ENCODE measurements at regions not wholly inside any gene's neighbourhood (a gene's known extent, or its start where the extent isn't known, plus 50 kb on each side); places are given as distances from the start of the nearest gene placed in this dataset.
"Not testable (repeated sequence)": the region's sequence is repeated elsewhere in the genome, so short reads cannot be mapped to it uniquely, and the experiment has no call there.

GRCh38 chr2:121132054-121132761, 152.8 kb downstream of the TFCP2L1 start:
- peak; percentile 41 for DNase-seq (ENCODE audit: low read depth, low spot score)

DNA sequence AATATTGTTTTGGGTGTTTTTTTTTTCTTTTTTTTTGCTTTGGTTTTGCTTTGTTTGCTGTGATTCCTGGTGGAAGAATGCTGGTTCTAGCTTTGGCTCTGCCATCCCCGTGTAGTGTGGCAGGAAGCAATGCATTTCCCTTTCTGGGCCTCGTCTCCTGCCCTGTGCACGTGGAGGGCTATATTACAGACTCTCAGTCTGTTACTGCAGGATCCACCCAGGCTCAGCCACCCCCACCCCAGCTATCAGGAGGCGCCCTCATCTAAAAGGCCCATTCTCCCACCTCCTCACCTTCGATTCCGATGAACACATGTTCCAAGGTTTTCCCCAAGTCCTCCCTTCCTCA, 152.3 kb downstream of the TFCP2L1 start:
- no peak for DNase-seq (ENCODE audit: low read depth, low spot score)

DNA sequence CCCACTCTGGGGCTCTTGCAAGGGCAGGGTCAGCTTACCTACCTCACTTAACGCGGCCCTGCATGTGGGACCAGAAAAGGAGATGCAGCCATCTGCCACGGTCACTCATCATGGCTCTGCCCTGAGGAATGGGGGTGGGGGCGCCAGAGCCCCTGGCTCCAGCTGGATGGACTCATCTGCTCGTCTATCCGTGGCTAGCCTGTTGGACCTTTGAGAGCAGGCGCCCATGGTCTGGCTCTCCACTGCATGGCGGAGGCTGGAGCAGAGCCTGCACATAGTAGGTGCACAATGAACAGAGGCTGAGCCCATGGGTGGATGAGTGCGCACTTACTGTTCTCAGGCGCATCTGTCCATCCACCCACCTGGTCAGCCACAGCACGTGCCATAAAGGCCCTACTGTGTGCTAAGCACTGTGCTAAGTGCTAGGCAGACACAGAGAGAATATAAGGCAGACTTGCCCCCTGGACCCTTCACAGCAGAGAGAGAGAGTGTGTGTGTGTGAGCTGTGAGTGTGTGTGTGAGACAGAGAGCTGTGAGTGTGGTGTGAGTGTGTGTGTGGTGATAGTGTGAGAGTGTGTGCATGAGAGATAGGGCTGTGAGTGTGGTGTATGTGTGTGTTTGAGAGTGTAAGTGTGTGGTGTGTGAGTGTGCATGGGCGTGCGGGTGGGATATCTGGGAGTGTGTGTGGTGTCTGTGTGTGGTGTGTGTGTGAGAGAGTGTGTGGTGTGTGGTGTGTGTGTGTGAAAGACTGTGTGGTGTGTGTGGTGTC, 151.3 kb downstream of the TFCP2L1 start:
- DNase-seq (ENCODE audit: low read depth, low spot score) = no peak

DNA sequence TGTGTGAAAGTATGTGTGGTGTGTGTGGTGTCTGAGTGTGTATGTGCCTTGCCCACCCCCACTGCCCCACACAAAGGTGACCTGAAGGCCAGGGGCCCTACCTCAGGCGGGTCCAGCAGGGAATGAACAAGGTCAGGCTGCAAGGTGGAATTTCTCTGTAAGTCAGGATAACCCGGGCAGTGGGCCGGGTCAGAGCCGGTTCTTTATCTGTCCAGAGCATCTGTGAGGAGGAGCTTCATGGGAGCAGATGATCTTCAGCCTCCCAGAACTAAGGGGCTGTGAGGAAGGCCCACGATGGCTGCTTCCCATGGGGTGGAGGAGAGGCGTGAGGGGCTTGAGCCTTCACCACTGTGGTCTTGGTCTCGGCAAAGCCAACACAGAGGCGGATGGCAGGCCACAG, 150.3 kb downstream of the TFCP2L1 start:
- peak; percentile 44 for DNase-seq (ENCODE audit: low read depth, low spot score)

GRCh38 chr2:121135168-121135853, 149.7 kb downstream of the TFCP2L1 start:
- DNase-seq (ENCODE audit: low read depth, low spot score) = no peak

DNA sequence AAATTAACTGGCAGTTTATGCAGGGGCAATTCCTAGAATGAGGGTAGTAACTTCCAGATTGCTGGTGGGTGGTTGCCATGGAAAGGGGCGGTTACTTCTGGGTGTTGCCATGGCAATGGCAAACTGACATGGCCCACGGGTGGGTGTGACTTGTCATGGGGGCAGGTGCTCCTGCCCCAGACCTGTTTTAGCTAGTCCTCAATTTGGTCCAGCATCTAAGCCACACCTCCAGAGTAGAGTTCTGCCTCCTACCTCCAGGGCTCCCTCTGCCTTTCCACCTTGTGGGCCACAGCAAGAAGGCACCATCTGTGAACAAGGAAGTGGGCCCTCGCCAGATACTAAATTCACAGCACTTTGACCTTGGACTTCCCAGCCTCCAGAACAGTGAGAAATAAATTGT, 148.7 kb downstream of the TFCP2L1 start:
- DNase-seq (ENCODE audit: low read depth, low spot score) = no peak

DNA sequence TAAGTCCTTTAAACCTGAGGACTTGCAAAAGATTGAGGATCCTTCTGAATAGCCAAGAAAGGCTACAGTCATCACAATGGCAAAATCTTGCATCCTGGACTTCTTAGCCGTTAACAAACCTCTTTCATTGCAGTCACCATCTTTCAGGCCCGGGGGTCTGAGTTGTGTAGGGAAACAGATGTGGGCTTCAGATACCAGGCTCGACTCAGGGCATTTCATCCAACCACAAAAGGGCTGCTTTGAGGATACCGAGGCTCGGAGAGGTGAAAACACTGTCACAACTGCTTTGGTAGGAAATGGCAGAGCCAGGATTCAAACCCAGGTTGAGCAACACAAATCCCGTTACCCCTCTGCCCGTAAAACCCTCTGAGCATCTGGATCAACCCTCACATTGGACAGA, 147.4 kb downstream of the TFCP2L1 start:
- DNase-seq (ENCODE audit: low read depth, low spot score) = no peak

DNA sequence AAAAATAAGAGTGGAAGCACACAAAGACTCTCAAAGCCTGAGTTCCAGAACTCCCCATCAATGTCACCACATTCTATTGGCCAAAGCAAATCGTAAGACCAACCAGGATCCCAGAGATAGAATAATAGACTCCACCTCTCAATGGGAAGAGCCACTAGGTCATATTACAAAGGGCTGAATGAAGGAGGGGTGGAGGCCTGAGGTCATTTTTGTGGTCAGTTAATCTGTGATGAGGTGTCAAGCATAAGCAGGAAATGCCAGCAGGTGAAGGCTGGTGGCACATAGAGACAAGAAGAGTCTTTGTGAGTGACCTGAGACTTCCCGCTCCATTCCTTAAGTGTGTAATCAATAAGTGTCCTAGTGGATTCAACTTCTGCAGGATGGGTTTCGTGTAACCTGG, 144.3 kb downstream of the TFCP2L1 start:
- DNase-seq (ENCODE audit: low read depth, low spot score) = peak; percentile 64

DNA sequence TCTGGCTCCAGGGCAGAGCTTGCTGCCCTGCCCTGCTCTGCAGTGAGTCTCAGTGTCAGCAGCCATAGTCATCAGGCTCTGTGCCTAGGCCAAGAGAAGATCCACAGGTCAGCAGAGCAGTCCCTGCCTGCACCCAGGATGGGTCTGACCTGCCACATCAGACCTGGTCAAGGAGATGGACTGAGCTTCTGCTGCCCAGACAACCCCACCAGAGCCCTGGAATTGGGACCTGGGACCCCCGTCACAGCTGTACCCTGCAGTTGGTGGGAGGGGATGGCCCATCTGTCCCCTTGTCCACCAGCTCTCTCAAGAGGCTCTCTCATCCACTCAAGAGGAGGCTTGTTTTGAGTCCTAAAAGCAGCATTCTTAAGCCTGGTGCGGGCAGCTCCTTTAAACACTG, 142.6 kb downstream of the TFCP2L1 start:
- peak; percentile 85 for DNase-seq (ENCODE audit: low read depth, low spot score)

DNA sequence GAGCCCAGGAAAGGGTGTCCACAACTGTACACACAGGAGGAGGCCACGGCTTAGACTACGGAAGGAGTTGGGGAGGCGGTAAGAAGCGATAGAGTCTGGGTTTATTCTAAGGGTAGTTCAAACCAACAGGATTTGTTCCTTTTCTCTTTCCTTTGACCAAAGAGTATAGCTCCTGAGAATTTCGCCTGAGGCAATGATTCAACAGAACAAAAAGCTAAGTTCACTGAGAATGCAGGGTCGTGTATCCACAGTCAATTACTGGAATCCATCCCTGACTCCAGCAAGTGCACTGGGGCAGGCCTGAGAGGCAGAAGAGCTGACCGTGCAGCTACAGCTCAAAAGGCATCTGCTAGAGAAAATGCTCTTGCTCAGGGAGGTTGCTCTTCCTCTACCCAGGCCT, 140.9 kb downstream of the TFCP2L1 start:
- peak; percentile 75 for DNase-seq (ENCODE audit: low read depth, low spot score)

GRCh38 chr2:121146630-121147029, 138.4 kb downstream of the TFCP2L1 start:
- no peak for DNase-seq (ENCODE audit: low read depth, low spot score)

GRCh38 chr2:121147766-121148165, 137.2 kb downstream of the TFCP2L1 start:
- DNase-seq (ENCODE audit: low read depth, low spot score) = no peak

- DNase-seq (ENCODE audit: low read depth, low spot score) = no peak
Measured at GRCh38 chr2:121148481-121148880, 136.5 kb downstream of the TFCP2L1 start.

- no peak for DNase-seq (ENCODE audit: low read depth, low spot score)
Measured at GRCh38 chr2:121149384-121149783, 135.6 kb downstream of the TFCP2L1 start.

GRCh38 chr2:121150126-121150525, 134.9 kb downstream of the TFCP2L1 start:
- DNase-seq (ENCODE audit: low read depth, low spot score) = no peak

DNA sequence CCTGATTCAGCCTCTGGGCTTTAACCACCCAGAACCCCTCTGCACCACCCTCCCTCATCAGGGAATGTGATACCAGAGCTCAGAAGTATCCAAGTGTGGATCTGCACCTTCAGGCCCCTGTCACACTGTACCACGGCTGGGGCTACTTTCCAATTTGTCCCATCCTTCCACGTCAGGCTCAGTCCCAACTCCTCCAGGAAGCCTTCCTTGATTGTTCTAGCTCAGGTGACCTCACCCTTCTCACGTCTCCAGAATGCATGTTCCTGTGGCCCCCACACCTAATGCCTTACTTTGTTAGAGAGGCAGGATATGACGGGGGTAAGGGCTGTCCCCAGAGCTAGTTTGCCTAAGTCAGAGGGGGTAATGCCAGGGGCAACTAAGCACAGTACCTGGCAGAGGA, 134.3 kb downstream of the TFCP2L1 start:
- no peak for DNase-seq (ENCODE audit: low read depth, low spot score)

GRCh38 chr2:121151311-121152109, 133.5 kb downstream of the TFCP2L1 start:
- DNase-seq (ENCODE audit: low read depth, low spot score) = peak; percentile 38

GRCh38 chr2:121152861-121153260, 132.1 kb downstream of the TFCP2L1 start:
- DNase-seq (ENCODE audit: low read depth, low spot score) = no peak

DNA sequence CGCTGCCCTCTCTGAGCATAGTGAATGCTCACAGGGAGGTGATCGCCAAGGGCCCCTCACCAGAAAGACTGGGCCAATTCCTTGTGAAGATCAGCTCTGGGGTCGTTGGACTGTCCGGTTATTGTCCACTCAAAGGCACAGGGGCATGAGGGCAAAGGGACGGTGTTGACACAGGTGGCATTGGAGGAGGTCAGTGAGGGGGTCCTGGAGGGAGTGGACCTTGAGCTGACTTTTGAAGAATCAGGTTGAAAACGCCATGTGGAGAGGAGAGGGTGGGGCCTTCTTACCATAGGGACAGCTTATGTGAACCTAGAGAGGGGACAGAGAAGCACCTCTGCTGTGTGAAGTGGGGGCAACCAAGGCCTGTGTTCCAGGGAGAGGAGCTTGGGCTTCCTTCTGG, 131.5 kb downstream of the TFCP2L1 start:
- DNase-seq (ENCODE audit: low read depth, low spot score) = no peak

DNA sequence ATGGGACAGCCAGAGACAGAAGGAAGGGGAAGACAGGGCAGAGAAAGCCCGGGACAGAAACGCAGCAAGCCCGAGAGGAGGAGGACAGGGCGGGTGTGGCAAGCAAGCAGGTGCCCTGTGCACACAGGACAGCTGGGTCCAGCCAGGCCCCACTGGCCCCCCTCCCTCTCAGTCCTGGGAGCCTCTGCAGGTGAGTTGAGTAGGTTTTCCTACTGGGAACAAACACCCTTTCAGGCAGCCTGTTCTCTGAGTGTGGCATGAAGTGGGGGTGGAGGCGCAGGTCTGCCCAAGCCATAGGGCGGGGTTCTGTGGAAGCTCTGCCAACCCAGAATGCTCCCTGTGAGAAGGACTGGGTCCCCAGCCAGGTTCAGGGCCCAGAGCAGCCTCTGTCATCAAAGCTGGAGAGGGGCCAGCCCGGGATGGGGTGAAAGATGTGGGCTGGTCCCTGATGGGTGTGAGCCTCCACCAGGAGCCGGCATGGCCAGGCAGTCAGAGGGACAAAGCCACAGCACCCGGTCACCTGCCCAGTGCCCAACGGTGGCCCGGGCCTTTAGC, 129.4 kb downstream of the TFCP2L1 start:
- no peak for DNase-seq (ENCODE audit: low read depth, low spot score)

- DNase-seq (ENCODE audit: low read depth, low spot score) = not testable (repeated sequence)
Measured at GRCh38 chr2:121157481-121157880, 127.5 kb downstream of the TFCP2L1 start.
